PC-9 (cell line): ENCODE measurements at regions not wholly inside any gene's neighbourhood (a gene's known extent, or its start where the extent isn't known, plus 50 kb on each side); places are given as distances from the start of the nearest gene placed in this dataset.

Experiments
- BruUV-seq: library from RNA; stranded (reverse); fragments of 400-500 nt; replicated peaks from 2 replicates; lab custom pipeline; 2021; lab: Mats Ljungman, UMichigan
- CTCF ChIA-PET: fragments of 300-600 bp; sonication (Branson Sonifier 250); formaldehyde crosslinking; loops from one replicate; lab custom pipeline; 2022; ENCODE audit warnings: antibody characterized with exemption; lab: Charles Lee
- POLR2A ChIA-PET: fragments of 300-600 bp; sonication (Branson Sonifier 250); formaldehyde crosslinking; loops from one replicate; lab custom pipeline; 2022; ENCODE audit warnings: antibody characterized with exemption; ENCODE audit not compliant: unreplicated experiment; lab: Charles Lee
- DNase-seq, 2 experiments: peaks; one replicate each; pipeline versions ENCODE4 v3.0.0 to v3.0.0-alpha.2; 2015 to 2022; ENCODE audit warnings: mixed read lengths in 1 of 2
- H2AFZ ChIP-seq: fragments of 200-600 bp; sonication (generic); 2 replicates; pipeline ENCODE4 v1.8.1; 2017; ENCODE audit warnings: antibody characterized with exemption
- H3F3A ChIP-seq: fragments of 200-600 bp; sonication (generic); 2 replicates; pipeline ENCODE4 v1.8.1; 2017; ENCODE audit warnings: antibody characterized with exemption, mild to moderate bottlenecking, low read depth; ENCODE audit not compliant: insufficient read depth
- H3K27ac ChIP-seq: fragments of 200-600 bp; sonication (generic); 2 replicates; pipeline ENCODE4 v1.6.1; 2016; ENCODE audit warnings: mixed run types
- H3K27me3 ChIP-seq: fragments of 200-600 bp; sonication (generic); 2 replicates; pipeline ENCODE4 v1.6.1; 2016; ENCODE audit warnings: low read depth, mixed run types; ENCODE audit not compliant: insufficient read depth
- H3K36me3 ChIP-seq: fragments of 200-600 bp; sonication (generic); 2 replicates; pipeline ENCODE4 v1.6.1; 2016; ENCODE audit warnings: low read depth, mixed run types
- H3K4me1 ChIP-seq: fragments of 200-600 bp; sonication (generic); replicated peaks from 2 replicates; pipeline ENCODE4 v1.6.1; 2016; ENCODE audit warnings: mixed run types; ENCODE audit not compliant: insufficient read depth
- H3K4me2 ChIP-seq: fragments of 200-600 bp; sonication (generic); 2 replicates; pipeline ENCODE4 v1.6.1; 2017; ENCODE audit warnings: mixed run types
- H3K4me3 ChIP-seq: fragments of 200-600 bp; sonication (generic); 2 replicates; pipeline ENCODE4 v1.6.1; 2016; ENCODE audit warnings: mixed run types
- H3K79me2 ChIP-seq: fragments of 200-600 bp; sonication (generic); 2 replicates; pipeline ENCODE4 v1.6.1; 2017; ENCODE audit warnings: low read depth, mixed run types
- H3K9me2 ChIP-seq: fragments of 200-600 bp; sonication (generic); 2 replicates; pipeline ENCODE4 v1.8.1; 2017; ENCODE audit warnings: mild to moderate bottlenecking; ENCODE audit not compliant: insufficient read depth
- H3K9me3 ChIP-seq: fragments of 200-600 bp; sonication (generic); 2 replicates; pipeline ENCODE4 v1.8.1; 2016; ENCODE audit warnings: low read depth; ENCODE audit not compliant: insufficient read depth
- H4K20me1 ChIP-seq: fragments of 200-600 bp; sonication (generic); 2 replicates; pipeline ENCODE4 v1.8.1; 2017; ENCODE audit not compliant: insufficient read depth
- CTCF ChIP-seq: fragments of 200-600 bp; sonication (generic); conservative IDR thresholded peaks from 2 replicates; pipeline ENCODE4 v1.6.1; 2017; ENCODE audit warnings: mixed run types, antibody characterized with exemption, mild to moderate bottlenecking, moderate library complexity
- EZH2 ChIP-seq: fragments of 200-600 bp; sonication (generic); IDR thresholded peaks from 2 replicates; pipeline ENCODE4 v1.8.0; 2017; ENCODE audit warnings: antibody characterized with exemption, low read depth
- intact Hi-C: fragments of 100-400 bp; cut with micrococcal nuclease; formaldehyde crosslinking; loops from one replicate; pipeline ENCODE4 v1.10.0; 2022; ENCODE audit not compliant: unreplicated experiment

DNA sequence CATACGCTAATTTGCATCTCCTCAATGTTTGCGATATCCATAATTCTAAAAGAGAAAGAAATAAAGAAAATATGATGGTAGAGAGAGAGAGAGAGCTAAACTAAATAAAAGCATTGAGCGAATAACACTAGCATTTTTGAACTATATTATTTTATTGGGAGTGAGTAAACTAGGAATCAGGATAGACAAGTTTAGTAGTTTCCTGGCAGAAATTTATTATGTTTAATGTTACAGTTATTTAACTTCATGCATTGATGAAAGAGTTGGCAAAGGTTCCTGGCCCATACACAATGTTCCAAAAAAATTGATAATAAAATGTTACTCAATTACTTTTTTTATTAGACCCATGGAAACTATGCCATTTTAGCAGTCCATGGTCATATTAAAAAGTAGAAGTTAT lies 1708.2 kb upstream of the CDH6 start:
- no peak overlapping the region for H3K4me3 ChIP-seq
- H4K20me1 ChIP-seq: no peaks in the 10 kb centered on the region
- no peak for DNase-seq
- no peaks in the 10 kb centered on the region for H3K36me3 ChIP-seq
- no TSS peak for BruUV-seq
- H3F3A ChIP-seq: no peaks in the 10 kb centered on the region
- no peak overlapping the region for H2AFZ ChIP-seq
- intact Hi-C loops: no loop called here
- H3K27ac ChIP-seq: no peak overlapping the region
- no peaks in the 10 kb centered on the region for H3K4me1 ChIP-seq
- H3K4me2 ChIP-seq: no peak overlapping the region
- H3K9me3 ChIP-seq: no peaks in the 10 kb centered on the region
- ChIA-PET POLR2A (no interaction called here), CTCF (no interaction called here)
- no peak for TF ChIP-seq EZH2
- TF ChIP-seq CTCF: no peak
- no peaks in the 10 kb centered on the region for H3K9me2 ChIP-seq
- no peaks in the 10 kb centered on the region for H3K79me2 ChIP-seq
- no peaks in the 10 kb centered on the region for H3K27me3 ChIP-seq

DNA sequence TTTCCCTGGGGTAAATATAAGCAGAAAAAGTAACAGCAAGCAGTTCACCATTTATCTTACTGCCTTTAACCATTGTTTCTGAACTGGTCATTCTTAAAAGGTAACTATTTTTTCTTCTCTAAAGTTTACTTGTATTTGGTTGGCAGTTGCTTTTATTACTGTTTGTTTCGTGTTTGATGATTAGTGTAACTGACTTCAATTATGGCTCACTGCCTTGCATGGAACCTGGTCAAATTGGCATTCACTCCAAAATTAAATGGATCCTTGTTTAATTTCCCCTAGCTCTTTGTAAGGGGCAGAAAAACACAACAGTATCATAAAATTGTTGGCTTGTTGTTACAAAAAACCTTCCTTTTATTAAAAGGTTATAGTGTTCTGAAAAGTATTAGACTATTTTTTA lies 1723.9 kb upstream of the CDH6 start:
- Histone ChIP-seq H3K4me1 (no peaks in the 10 kb centered on the region), H3F3A (no peaks in the 10 kb centered on the region), H3K27me3 (no peaks in the 10 kb centered on the region), H3K36me3 (no peaks in the 10 kb centered on the region), H3K79me2 (no peaks in the 10 kb centered on the region), H3K9me2 (no peaks in the 10 kb centered on the region), H2AFZ (no peak overlapping the region), H3K9me3 (no peaks in the 10 kb centered on the region), H3K4me2 (no peak overlapping the region), H4K20me1 (no peaks in the 10 kb centered on the region), H3K27ac (no peak overlapping the region), H3K4me3 (no peak overlapping the region)
- no peak for DNase-seq
- BruUV-seq: no TSS peak
- CTCF ChIA-PET: no interaction called here
- no peak for TF ChIP-seq CTCF
- TF ChIP-seq EZH2: no peak
- intact Hi-C loops: no loop called here
- POLR2A ChIA-PET: no interaction called here

GRCh38 chr5:29462241-29462640 lies 1731.2 kb upstream of the CDH6 start:
- BruUV-seq: no TSS peak
- intact Hi-C loops: no loop called here

More at GRCh38 chr5:29462241-29462640, 1731.2 kb upstream of the CDH6 start:
- no peak overlapping the region for H3K4me2 ChIP-seq
- ChIA-PET CTCF (no interaction called here), POLR2A (no interaction called here)
- no peaks in the 10 kb centered on the region for H3K9me3 ChIP-seq
- H3K4me1 ChIP-seq: no peaks in the 10 kb centered on the region
- no peaks in the 10 kb centered on the region for H4K20me1 ChIP-seq
- DNase-seq: no peak
- no peak overlapping the region for H2AFZ ChIP-seq
- no peak overlapping the region for H3K4me3 ChIP-seq
- H3K27ac ChIP-seq: no peak overlapping the region
- no peaks in the 10 kb centered on the region for H3K9me2 ChIP-seq
- no peaks in the 10 kb centered on the region for H3K79me2 ChIP-seq
- no peaks in the 10 kb centered on the region for H3K27me3 ChIP-seq
- no peaks in the 10 kb centered on the region for H3F3A ChIP-seq
- TF ChIP-seq EZH2 (no peak), CTCF (no peak)
- H3K36me3 ChIP-seq: no peaks in the 10 kb centered on the region
